ENCODE measurements at regions not wholly inside any gene's neighbourhood (a gene's known extent, or its start where the extent isn't known, plus 50 kb on each side); places are given as distances from the start of the nearest gene placed in this dataset.

DNA sequence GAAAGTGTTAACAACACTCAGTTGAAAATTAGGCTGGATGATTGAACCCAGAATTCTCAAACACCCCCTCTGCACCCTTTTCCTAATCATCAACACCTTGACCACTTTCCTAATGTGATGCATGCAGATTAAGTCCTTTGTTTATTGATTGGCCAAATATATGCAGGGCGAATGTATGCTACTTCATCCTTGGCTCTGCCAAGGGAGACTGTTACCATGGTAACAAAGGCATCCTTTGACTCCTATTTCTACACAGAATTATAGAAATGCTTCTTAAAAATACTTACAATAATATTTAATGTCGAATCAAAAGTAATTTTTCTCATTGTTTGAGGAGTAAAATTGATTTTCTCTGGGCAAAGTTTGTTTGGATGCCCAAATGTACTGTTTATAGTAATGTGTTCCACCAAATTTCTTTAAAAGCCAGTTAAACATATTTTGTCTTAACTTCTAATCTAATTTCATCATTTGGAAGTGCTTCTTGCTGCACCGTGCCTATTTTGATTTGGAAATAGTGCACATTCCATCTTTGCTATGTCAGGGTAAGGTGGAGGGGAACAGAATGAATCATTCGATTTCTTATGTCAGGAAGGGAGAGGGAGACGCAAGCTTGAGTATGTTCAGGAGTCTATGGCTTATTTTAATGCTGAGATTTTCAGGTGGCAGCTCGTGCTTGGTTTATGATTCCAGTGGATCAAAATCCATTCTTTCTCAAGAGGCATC, 1384.3 kb upstream of the WWC1 start:
- no peak for TF ChIP-seq EZH2 (IDR thresholded peaks at IDR 0.05)
- no peak for TF ChIP-seq POLR2AphosphoS5 (IDR thresholded peaks at IDR 0.05; ENCODE audit: borderline replicate concordance, low read depth, low read length)
